ENCODE measurements at regions not wholly inside any gene's neighbourhood (a gene's known extent, or its start where the extent isn't known, plus 50 kb on each side); places are given as distances from the start of the nearest gene placed in this dataset.

- no peak for TF ChIP-seq CTCF (conservative IDR thresholded peaks at IDR 0.05 in 1 of 2, IDR thresholded peaks at IDR 0.05 in 1 of 2; ENCODE audit: extremely low read depth in 1 of 2, insufficient read depth in 1 of 2, low read depth in 1 of 2, low read length in 2 of 2)
- no peak for TF ChIP-seq EZH2 (IDR thresholded peaks at IDR 0.05; ENCODE audit: borderline replicate concordance, low read length)
These were observed 175.5 kb upstream of the PDGFD start for GRCh38 chr11:104339380-104339831.
